ENCODE measurements at regions not wholly inside any gene's neighbourhood (a gene's known extent, or its start where the extent isn't known, plus 50 kb on each side); places are given as distances from the start of the nearest gene placed in this dataset.

DNA sequence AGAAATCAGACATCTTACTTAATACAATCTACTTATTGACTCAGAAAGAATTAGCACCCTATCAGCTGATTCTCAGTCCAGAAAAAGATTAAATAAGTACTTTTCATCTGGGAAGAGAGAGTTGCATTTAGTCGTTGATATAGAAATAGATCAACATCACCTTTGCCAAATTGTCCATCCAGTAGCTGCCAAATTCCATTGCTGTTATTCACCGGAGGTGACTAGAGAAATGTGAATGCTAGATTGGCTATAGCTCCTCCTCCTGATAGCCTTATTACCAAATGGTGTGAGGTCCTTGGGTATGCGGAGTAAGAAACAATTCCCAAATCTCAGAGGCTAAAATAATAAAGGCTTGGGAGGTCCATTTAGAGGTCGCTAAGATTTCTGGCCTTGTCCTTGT lies 723.3 kb upstream of the FLRT2 start:
- no peak overlapping the region for H3K27ac ChIP-seq (ENCODE audit: low read length)
- no peaks in the 10 kb centered on the region for H3K4me1 ChIP-seq (ENCODE audit: insufficient read depth, low read length)
- H3K4me3 ChIP-seq (ENCODE audit: low read depth in 1 of 2, low read length in 2 of 2) = no peak overlapping the region
- no peaks in the 10 kb centered on the region for H3K36me3 ChIP-seq (ENCODE audit: insufficient read depth, low read length)
- no peaks in the 10 kb centered on the region for H3K27me3 ChIP-seq (ENCODE audit: insufficient read depth, low read length, poor library complexity)
- no peak for ATAC-seq (ENCODE audit: insufficient read depth, low read depth)
- H3K9me3 ChIP-seq (ENCODE audit: insufficient read depth, low read length, severe bottlenecking) = no peaks in the 10 kb centered on the region
- H3K9ac ChIP-seq (ENCODE audit: low read depth, low read length) = no peak overlapping the region
- no peaks in the 10 kb centered on the region for H4K20me1 ChIP-seq (ENCODE audit: insufficient read depth, low read length)
- TF ChIP-seq CTCF (IDR thresholded peaks at IDR 0.05; ENCODE audit: borderline replicate concordance, extremely low read depth, low read length, poor library complexity, severe bottlenecking) (no peak), EZH2 (IDR thresholded peaks at IDR 0.05; ENCODE audit: borderline replicate concordance, low read depth, low read length, severe bottlenecking) (no peak)
- H2AFZ ChIP-seq (ENCODE audit: low read depth, low read length) = no peak overlapping the region
- DNase-seq = no peak
- no peak overlapping the region for H3K4me2 ChIP-seq (ENCODE audit: insufficient read depth, low read length)
- no peaks in the 10 kb centered on the region for H3K79me2 ChIP-seq (ENCODE audit: insufficient read depth, low read length)

- H3K36me3 ChIP-seq (ENCODE audit: insufficient read depth, low read length) = no peaks in the 10 kb centered on the region
- H3K4me2 ChIP-seq (ENCODE audit: insufficient read depth, low read length) = no peak overlapping the region
- no peak overlapping the region for H2AFZ ChIP-seq (ENCODE audit: low read depth, low read length)
- H4K20me1 ChIP-seq (ENCODE audit: insufficient read depth, low read length) = no peaks in the 10 kb centered on the region
- no peaks in the 10 kb centered on the region for H3K27me3 ChIP-seq (ENCODE audit: insufficient read depth, low read length, poor library complexity)
- no peak for DNase-seq
- no peaks in the 10 kb centered on the region for H3K4me1 ChIP-seq (ENCODE audit: insufficient read depth, low read length)
- no peak overlapping the region for H3K27ac ChIP-seq (ENCODE audit: low read length)
- no peaks in the 10 kb centered on the region for H3K9me3 ChIP-seq (ENCODE audit: insufficient read depth, low read length, severe bottlenecking)
- no peaks in the 10 kb centered on the region for H3K79me2 ChIP-seq (ENCODE audit: insufficient read depth, low read length)
- H3K4me3 ChIP-seq (ENCODE audit: low read depth in 1 of 2, low read length in 2 of 2) = no peak overlapping the region
- ATAC-seq (ENCODE audit: insufficient read depth, low read depth) = no peak
- no peak overlapping the region for H3K9ac ChIP-seq (ENCODE audit: low read depth, low read length)
- TF ChIP-seq CTCF (IDR thresholded peaks at IDR 0.05; ENCODE audit: borderline replicate concordance, extremely low read depth, low read length, poor library complexity, severe bottlenecking) = no peak
- TF ChIP-seq EZH2 (IDR thresholded peaks at IDR 0.05; ENCODE audit: borderline replicate concordance, low read depth, low read length, severe bottlenecking) = no peak
Observed at GRCh38 chr14:84807673-84808072, 722.3 kb upstream of the FLRT2 start.

- TF ChIP-seq EZH2 (IDR thresholded peaks at IDR 0.05; ENCODE audit: borderline replicate concordance, low read depth, low read length, severe bottlenecking) (no peak), CTCF (IDR thresholded peaks at IDR 0.05; ENCODE audit: borderline replicate concordance, extremely low read depth, low read length, poor library complexity, severe bottlenecking) (no peak)
- Histone ChIP-seq H3K4me3 (ENCODE audit: low read depth in 1 of 2, low read length in 2 of 2) (no peak overlapping the region), H3K9me3 (ENCODE audit: insufficient read depth, low read length, severe bottlenecking) (no peaks in the 10 kb centered on the region), H3K79me2 (ENCODE audit: insufficient read depth, low read length) (no peaks in the 10 kb centered on the region), H3K27me3 (ENCODE audit: insufficient read depth, low read length, poor library complexity) (no peaks in the 10 kb centered on the region), H3K9ac (ENCODE audit: low read depth, low read length) (no peak overlapping the region), H3K4me1 (ENCODE audit: insufficient read depth, low read length) (no peaks in the 10 kb centered on the region), H3K27ac (ENCODE audit: low read length) (no peak overlapping the region), H3K4me2 (ENCODE audit: insufficient read depth, low read length) (no peak overlapping the region), H2AFZ (ENCODE audit: low read depth, low read length) (no peak overlapping the region), H4K20me1 (ENCODE audit: insufficient read depth, low read length) (no peaks in the 10 kb centered on the region), H3K36me3 (ENCODE audit: insufficient read depth, low read length) (no peaks in the 10 kb centered on the region)
- no peak for ATAC-seq (ENCODE audit: insufficient read depth, low read depth)
- DNase-seq = no peak
Observed at GRCh38 chr14:84809158-84809557, 720.8 kb upstream of the FLRT2 start.

DNA sequence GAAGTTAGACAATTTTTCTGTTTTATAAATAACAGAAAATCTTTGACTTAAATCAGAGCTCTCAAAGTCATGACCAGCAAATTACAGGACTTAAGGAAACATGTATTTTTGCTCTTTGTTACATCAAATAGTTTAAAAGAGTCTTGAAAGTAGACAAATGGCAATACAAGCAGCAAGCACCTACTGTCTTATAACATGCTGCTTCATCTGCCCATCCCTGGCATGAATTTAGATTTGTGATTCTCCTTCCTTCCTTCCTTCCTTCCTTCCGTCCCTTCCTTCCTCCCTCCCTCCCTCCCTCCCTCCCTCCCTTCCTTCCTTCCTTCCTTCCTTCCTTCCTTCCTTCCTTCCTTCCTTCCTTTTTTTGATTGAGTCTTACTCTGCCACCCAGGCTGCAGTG lies 715.6 kb upstream of the FLRT2 start:
- no peak overlapping the region for H3K27ac ChIP-seq (ENCODE audit: low read length)
- H3K9me3 ChIP-seq (ENCODE audit: insufficient read depth, low read length, severe bottlenecking) = no peaks in the 10 kb centered on the region
- H3K79me2 ChIP-seq (ENCODE audit: insufficient read depth, low read length) = no peaks in the 10 kb centered on the region
- DNase-seq (no peak), ATAC-seq (ENCODE audit: insufficient read depth, low read depth) (no peak)
- no peak for TF ChIP-seq EZH2 (IDR thresholded peaks at IDR 0.05; ENCODE audit: borderline replicate concordance, low read depth, low read length, severe bottlenecking)
- no peak for TF ChIP-seq CTCF (IDR thresholded peaks at IDR 0.05; ENCODE audit: borderline replicate concordance, extremely low read depth, low read length, poor library complexity, severe bottlenecking)
- H2AFZ ChIP-seq (ENCODE audit: low read depth, low read length) = no peak overlapping the region
- H3K36me3 ChIP-seq (ENCODE audit: insufficient read depth, low read length) = no peaks in the 10 kb centered on the region
- H4K20me1 ChIP-seq (ENCODE audit: insufficient read depth, low read length) = no peaks in the 10 kb centered on the region
- H3K9ac ChIP-seq (ENCODE audit: low read depth, low read length) = no peak overlapping the region
- H3K4me1 ChIP-seq (ENCODE audit: insufficient read depth, low read length) = no peaks in the 10 kb centered on the region
- no peak overlapping the region for H3K4me2 ChIP-seq (ENCODE audit: insufficient read depth, low read length)
- no peak overlapping the region for H3K4me3 ChIP-seq (ENCODE audit: low read depth in 1 of 2, low read length in 2 of 2)
- H3K27me3 ChIP-seq (ENCODE audit: insufficient read depth, low read length, poor library complexity) = no peaks in the 10 kb centered on the region

Measured in DND-41 (cell line).